ENCODE measurements at regions not wholly inside any gene's neighbourhood (a gene's known extent, or its start where the extent isn't known, plus 50 kb on each side); places are given as distances from the start of the nearest gene placed in this dataset.
"Not testable (repeated sequence)": the region's sequence is repeated elsewhere in the genome, so short reads cannot be mapped to it uniquely, and the experiment has no call there.

- DNase-seq, result no peak
These were observed 175.5 kb downstream of the RFPL4B start for GRCh38 chr6:112522587-112522986.

GRCh38 chr6:112524071-112524470 is 176.9 kb downstream of the RFPL4B start:
- no peak for DNase-seq

- DNase-seq, result no peak
These were observed 178.6 kb downstream of the RFPL4B start for GRCh38 chr6:112525749-112526148.

- no peak for DNase-seq
These were observed 179.5 kb downstream of the RFPL4B start for GRCh38 chr6:112526594-112526993.

- not testable (repeated sequence) for DNase-seq
These were observed 181.2 kb downstream of the RFPL4B start for GRCh38 chr6:112528306-112528705.

GRCh38 chr6:112535816-112536215 is 188.7 kb downstream of the RFPL4B start:
- DNase-seq, result no peak

- DNase-seq, result peak; percentile 38
These were observed 192.2 kb downstream of the RFPL4B start for GRCh38 chr6:112539355-112539754.

- not testable (repeated sequence) for DNase-seq
These were observed 194.7 kb downstream of the RFPL4B start for GRCh38 chr6:112541847-112542246.

- not testable (repeated sequence) for DNase-seq
These were observed 200.4 kb downstream of the RFPL4B start for GRCh38 chr6:112547321-112548085.

GRCh38 chr6:112549749-112550148 is 202.6 kb downstream of the RFPL4B start:
- DNase-seq, result no peak

- DNase-seq, result no peak
These were observed 210.3 kb downstream of the RFPL4B start for GRCh38 chr6:112557435-112557834.

- no peak for DNase-seq
These were observed 210.8 kb downstream of the RFPL4B start for GRCh38 chr6:112557961-112558360.

GRCh38 chr6:112560651-112561050 is 213.5 kb downstream of the RFPL4B start:
- no peak for DNase-seq

GRCh38 chr6:112562301-112563231 is 215.4 kb downstream of the RFPL4B start:
- peak; percentile 7 for DNase-seq

GRCh38 chr6:112563368-112563767 is 216.2 kb downstream of the RFPL4B start:
- DNase-seq, result peak; percentile 88

- no peak for DNase-seq
These were observed 220.9 kb downstream of the RFPL4B start for GRCh38 chr6:112568066-112568465.

GRCh38 chr6:112571488-112572270 is 224.5 kb downstream of the RFPL4B start:
- DNase-seq, result peak; percentile 54

- DNase-seq, result no peak
These were observed 227.1 kb downstream of the RFPL4B start for GRCh38 chr6:112574190-112574589.

- DNase-seq, result no peak
These were observed 228.2 kb downstream of the RFPL4B start for GRCh38 chr6:112575309-112575834.

- DNase-seq, result peak; percentile 38
These were observed 229.3 kb downstream of the RFPL4B start for GRCh38 chr6:112576423-112576822.

- peak; percentile 17 for DNase-seq
These were observed 232.5 kb downstream of the RFPL4B start for GRCh38 chr6:112579601-112580000.

GRCh38 chr6:112581015-112581414 is 233.9 kb downstream of the RFPL4B start:
- DNase-seq, result no peak

GRCh38 chr6:112590326-112590725 is 243.2 kb downstream of the RFPL4B start:
- no peak for DNase-seq
